NB4 (cell line): ENCODE measurements at regions not wholly inside any gene's neighbourhood (a gene's known extent, or its start where the extent isn't known, plus 50 kb on each side); places are given as distances from the start of the nearest gene placed in this dataset.
"Not testable (repeated sequence)": the region's sequence is repeated elsewhere in the genome, so short reads cannot be mapped to it uniquely, and the experiment has no call there.

ENCODE experiments used
- CTCF ChIP-seq: IDR thresholded peaks from one replicate; pipeline ENCODE4 v1.5.1; 2012; ENCODE audit warnings: low read depth, low read length
- MAX ChIP-seq: IDR thresholded peaks from 2 replicates; pipeline ENCODE4 v1.6.1; 2011; ENCODE audit warnings: low read depth, low read length
- MYC ChIP-seq: IDR thresholded peaks from 2 replicates; pipeline ENCODE4 v1.6.1; 2011; ENCODE audit warnings: low read depth, low read length
- POLR2A ChIP-seq: IDR thresholded peaks from 2 replicates; pipeline ENCODE4 v1.6.1; 2011; ENCODE audit warnings: mild to moderate bottlenecking; ENCODE audit not compliant: insufficient read length; ENCODE audit errors: extremely low read depth

- not testable (repeated sequence) for TF ChIP-seq CTCF, POLR2A, MYC, MAX
Observed at GRCh38 chr22:22376884-22377283, 131.7 kb downstream of the ZNF280B start.
